ENCODE measurements at regions not wholly inside any gene's neighbourhood (a gene's known extent, or its start where the extent isn't known, plus 50 kb on each side); places are given as distances from the start of the nearest gene placed in this dataset.
A peak's percentile ranks its signal among the peaks of the same experiment; 100 is the strongest.

DNA sequence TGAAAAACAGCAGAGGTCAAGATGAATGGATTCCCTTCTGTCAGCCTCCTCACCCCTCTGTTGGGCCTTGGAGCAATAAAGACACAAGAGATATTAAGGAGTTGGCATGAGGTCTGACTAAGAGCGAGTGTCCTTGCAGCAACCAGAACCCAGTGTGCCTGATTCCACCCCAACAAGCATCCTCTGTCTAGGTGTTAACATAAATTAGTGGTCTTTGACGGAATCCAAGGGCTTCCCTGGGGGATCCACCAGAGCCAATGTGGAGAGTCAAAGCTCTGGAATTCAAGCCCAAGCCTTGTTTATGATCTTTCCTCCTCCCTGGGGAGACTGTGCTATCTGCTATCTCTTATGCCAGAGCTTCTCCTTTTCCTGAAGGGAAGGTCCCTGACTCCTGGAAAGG is 128.1 kb upstream of the SMIM23 start:
- no peak for DNase-seq

DNA sequence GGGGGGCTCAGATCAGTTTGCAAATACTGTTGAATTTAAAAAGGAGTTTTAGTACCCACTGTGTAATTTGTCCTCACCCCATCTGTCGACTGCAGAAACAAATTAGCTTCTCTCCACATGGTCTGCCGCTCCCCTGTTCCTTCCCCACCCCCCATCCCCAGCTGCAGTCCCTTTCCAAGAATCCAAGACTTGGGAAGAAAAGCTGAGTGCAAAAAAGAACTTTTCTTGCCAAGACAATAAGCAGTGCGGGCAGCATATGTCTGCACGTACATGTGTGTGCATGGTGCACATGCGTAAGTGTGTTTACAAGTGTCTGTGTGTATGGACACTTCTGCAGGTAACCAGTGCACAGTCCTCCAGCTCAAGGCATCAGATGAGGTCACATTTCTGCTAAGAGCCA is 125.7 kb upstream of the SMIM23 start:
- no peak for DNase-seq

- no peak for DNase-seq
Measured at GRCh38 chr5:171660434-171660833, 125.2 kb upstream of the SMIM23 start.

GRCh38 chr5:171661143-171661542 is 124.5 kb upstream of the SMIM23 start:
- no peak for DNase-seq

GRCh38 chr5:171663311-171664085 is 122.1 kb upstream of the SMIM23 start:
- DNase-seq, result no peak

- DNase-seq, result no peak
Measured at GRCh38 chr5:171664489-171664888, 121.1 kb upstream of the SMIM23 start.

- DNase-seq, result no peak
Measured at GRCh38 chr5:171666815-171667214, 118.8 kb upstream of the SMIM23 start.

DNA sequence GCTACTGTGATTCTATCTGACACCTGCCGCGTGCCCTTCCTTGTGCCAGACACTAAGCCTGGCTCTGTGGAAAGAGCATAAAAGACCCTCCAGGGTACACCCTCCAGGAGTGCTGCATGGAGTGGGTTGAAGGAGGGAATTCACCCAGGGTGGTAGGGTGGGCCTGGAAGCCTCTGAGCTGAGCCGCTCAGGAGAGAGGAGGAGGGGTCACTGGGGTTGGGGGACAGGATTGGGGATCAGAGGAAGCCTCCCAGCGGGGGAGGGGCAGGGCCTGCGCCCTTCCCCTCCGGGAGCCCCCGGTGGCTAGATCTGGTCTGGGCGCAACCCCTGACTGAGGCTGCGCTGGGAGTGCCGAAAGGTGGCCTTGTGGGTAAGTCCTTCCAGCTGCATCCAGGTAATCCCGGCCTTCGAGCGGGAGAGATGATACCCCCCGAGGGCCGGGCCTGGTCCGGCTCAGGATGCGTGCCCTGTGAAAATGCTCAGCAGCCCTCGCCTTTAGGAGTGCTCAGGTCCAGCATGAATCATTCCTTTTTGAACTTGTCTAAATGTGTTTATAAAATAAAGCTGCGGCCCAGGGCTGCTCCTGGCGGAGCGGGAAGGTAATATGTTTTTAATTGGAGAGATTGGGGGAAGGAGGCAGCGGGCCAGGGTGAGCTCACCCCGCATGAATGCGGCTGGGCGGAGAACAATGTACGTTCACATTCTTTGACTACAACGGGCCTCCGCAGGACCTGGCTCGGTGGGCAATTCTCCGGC is 118.1 kb upstream of the SMIM23 start:
- DNase-seq, result peak; percentile 87

GRCh38 chr5:171668097-171668412 is 117.6 kb upstream of the SMIM23 start:
- DNase-seq, result no peak

GRCh38 chr5:171669571-171669970 is 116.0 kb upstream of the SMIM23 start:
- no peak for DNase-seq

DNA sequence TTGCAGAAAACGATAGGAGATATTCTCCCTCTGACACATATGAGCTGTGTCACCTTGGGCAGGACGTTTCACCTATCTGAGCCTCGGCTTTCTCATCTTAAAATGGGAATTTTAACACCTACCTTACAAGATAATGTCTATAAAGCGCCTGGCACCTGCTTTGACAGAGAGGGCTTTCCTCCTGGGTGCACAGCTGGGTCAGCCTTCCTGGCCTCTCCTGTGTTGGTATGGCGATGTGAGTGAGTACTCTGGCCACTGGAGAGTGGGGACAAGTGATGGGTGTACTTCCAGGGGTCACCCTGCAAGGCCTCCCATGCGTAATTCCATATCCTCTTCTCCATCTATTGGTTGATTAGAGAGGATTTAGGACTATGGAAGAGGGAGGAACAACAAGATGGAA is 113.1 kb upstream of the SMIM23 start:
- no peak for DNase-seq

GRCh38 chr5:171673328-171673727 is 112.3 kb upstream of the SMIM23 start:
- DNase-seq, result no peak

DNA sequence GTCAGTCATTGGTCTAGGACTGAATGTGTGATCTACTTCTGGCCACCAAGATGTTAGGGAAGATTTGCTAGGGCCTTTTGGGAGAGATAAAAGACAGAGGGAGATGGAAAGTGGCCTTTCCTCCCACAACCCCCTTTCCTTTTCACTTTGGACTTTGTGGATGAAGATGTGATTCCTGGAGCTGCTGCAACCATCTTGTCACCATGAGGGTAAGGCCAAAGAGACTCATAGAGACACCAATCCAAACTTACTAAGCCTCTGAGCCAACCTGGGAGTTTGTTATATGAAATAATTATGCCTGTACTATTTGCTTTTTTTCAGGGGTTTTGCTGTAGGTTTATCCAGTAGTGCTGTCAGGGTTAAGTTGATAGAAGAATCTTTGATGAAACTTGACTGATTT is 111.8 kb upstream of the SMIM23 start:
- DNase-seq, result no peak

GRCh38 chr5:171675511-171675910 is 110.1 kb upstream of the SMIM23 start:
- DNase-seq, result no peak

DNA sequence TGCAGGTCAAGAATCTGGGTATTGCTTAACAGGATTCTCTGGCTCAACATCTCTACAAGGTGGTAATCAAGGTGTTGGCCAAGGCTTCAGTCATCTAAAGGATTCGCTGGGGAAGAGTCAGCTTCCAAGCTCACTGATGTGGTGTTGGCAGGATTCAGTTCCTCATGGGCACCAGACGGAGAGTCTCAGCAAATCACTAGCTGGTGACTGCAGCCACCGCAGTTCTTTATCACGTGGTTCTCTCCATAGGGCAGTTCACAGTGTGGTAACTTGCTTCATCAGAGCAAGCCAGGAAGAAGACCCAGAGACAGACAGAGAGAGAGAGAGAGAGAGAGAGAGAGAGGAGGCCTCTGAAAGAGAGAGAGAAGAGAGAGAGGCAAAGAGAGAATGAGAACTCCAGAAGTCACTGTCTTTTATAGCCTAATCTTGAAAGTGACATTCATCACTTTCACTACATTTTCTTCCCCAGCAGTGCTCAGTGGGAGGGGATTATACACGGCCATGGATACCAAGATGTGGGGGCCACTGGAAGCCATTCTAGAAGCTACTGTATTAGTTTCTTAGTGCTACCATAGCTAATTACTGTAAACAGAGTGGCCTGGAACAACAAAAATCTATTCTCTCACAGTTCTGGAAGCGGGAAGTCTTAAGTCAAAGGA is 109.2 kb upstream of the SMIM23 start:
- DNase-seq, result no peak

DNA sequence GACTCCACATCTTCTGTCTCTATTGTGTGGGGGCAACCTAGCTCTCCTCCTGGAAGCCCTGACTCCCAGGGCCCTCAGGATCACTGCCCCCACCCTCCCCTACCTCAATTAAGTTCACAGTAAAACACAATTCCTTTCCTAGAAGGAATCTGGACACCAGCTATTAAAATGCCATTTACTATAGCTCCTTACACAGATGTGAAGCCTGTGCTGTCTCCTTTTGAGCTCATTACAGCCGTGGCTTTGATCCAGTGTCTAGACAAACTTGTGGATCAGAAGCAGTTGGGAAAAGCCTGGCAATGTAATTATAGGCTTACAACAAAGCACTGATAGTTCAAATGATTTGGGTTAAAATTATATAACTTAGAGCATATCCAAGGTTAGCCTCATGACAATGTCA is 107.0 kb upstream of the SMIM23 start:
- no peak for DNase-seq

- DNase-seq, result no peak
Measured at GRCh38 chr5:171680485-171680884, 105.1 kb upstream of the SMIM23 start.

- DNase-seq, result no peak
Measured at GRCh38 chr5:171681061-171681460, 104.6 kb upstream of the SMIM23 start.

DNA sequence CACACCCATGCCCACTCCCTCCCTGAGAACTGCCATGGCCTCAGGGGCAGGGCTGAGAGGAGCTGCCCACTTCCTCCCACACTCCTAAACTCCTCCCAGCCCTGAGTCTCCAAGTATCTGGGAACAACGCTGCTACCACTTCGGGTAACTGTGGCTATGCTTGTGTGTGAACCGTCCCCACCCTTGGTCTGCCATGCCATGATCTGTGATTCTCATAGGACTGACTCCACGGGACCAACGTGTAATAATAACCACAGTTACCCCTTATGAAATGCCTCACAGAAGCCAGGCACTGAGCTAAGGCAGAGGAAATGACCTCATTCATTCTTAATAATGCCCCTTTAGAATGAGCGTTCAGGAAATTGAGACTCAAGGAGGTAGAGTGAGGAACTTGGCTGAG is 103.9 kb upstream of the SMIM23 start:
- peak; percentile 73 for DNase-seq

DNA sequence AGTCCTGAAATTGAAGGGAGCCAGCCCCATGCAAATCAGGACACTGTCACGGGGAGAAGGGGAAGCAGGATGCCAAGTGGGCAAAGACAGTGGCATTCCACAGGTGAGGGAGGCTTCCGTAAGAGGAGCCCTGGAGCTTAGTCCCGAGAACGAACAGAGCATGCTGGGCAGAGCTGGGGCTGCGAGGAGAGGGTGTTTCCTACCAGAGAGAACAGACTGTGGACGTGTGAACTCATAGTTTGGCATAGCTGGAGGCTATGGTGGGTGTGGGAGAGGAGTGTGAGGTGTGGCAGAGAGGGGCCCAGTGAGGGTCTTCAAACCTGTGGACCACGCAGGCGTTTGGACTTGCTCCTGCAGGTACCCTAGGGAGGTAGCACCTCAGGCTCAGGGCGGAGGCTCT is 102.8 kb upstream of the SMIM23 start:
- no peak for DNase-seq

DNA sequence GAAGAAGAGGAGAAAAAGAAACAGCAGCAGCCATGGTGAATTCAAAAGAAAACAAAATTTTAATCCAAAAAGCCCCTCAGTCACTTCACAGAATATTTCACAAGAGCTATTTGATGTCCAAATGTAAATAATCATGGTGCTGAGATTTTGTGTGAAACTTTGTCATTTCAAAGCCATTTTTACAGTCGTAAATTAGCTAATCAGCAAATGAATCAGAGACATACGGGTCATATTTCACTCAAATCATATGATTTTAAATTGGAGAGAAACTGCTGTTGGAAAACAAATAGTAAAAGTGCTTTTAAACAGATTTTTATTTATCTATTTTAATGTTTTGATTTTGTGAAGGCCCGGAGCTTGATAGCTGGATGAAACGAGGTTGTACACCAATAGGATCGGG is 101.4 kb upstream of the SMIM23 start:
- no peak for DNase-seq

- DNase-seq, result no peak
Measured at GRCh38 chr5:171688696-171689495, 96.7 kb upstream of the SMIM23 start.

DNA sequence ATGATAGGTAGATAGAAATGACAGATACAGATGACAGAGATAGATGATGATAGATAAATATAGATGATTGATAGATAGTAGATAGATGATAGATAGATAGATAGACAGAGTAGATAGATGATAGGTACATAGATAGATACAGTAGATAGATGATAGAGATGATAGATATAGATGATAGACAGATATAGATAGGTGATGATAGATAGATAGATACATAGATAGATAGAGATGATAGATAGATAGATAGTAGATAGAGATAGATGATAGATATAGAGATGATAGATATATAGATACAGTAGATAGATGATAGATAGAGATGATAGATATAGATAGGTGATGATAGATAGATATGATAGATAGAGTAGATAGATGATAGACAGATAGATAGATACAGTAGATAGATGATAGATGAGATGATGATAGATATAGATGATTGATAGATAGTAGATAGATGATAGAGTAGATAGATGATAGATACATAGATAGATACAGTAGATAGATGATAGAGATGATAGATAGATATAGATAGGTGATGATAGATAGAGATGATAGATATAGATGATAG is 95.7 kb upstream of the SMIM23 start:
- DNase-seq, result no peak

Data from NCI-H226 (cell line).